ENCODE measurements at regions not wholly inside any gene's neighbourhood (a gene's known extent, or its start where the extent isn't known, plus 50 kb on each side); places are given as distances from the start of the nearest gene placed in this dataset.

DNA sequence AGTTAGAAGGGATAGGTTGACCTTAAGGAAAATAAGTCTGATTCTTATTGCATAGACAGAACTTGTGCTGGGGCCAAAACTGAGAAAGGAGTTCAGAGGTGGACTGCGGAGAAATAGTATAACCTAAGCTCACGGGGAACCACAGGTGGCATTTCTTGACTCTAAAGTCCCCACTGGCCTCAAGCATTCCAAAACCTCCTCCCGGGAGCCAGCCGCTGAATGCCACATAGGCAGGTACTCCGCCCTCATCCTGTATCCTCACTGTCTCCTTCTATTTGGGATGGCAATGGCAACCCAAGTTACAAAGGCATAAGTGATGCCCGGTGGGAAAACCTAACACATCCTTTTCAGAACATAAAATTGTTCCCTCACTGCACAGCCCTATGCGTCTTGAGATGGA, 173.0 kb downstream of the SP3 start:
- TF ChIP-seq, protein P1, sequence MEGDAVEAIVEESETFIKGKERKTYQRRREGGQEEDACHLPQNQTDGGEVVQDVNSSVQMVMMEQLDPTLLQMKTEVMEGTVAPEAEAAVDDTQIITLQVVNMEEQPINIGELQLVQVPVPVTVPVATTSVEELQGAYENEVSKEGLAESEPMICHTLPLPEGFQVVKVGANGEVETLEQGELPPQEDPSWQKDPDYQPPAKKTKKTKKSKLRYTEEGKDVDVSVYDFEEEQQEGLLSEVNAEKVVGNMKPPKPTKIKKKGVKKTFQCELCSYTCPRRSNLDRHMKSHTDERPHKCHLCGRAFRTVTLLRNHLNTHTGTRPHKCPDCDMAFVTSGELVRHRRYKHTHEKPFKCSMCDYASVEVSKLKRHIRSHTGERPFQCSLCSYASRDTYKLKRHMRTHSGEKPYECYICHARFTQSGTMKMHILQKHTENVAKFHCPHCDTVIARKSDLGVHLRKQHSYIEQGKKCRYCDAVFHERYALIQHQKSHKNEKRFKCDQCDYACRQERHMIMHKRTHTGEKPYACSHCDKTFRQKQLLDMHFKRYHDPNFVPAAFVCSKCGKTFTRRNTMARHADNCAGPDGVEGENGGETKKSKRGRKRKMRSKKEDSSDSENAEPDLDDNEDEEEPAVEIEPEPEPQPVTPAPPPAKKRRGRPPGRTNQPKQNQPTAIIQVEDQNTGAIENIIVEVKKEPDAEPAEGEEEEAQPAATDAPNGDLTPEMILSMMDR (IDR thresholded peaks at IDR 0.05), result no peak
- ATAC-seq, result no peak
- Histone ChIP-seq H3K27ac (no peak overlapping the region), H3K27me3 (peaks cover 0 to 22% (median 8%) of the 10 kb centered on the region in 7 donors), H3K9me3 (no peaks in the 10 kb centered on the region), H3K4me3 (no peak overlapping the region), H3K4me1 (no peaks in the 10 kb centered on the region), H3K36me3 (no peaks in the 10 kb centered on the region)
- intact Hi-C loops (cut with DNase I), result no loop called here
- 82 to 86% methylated on average over 7 of the region's 7 CpGs for WGBS, 2 donors
- DNase-seq, result no peak

DNA sequence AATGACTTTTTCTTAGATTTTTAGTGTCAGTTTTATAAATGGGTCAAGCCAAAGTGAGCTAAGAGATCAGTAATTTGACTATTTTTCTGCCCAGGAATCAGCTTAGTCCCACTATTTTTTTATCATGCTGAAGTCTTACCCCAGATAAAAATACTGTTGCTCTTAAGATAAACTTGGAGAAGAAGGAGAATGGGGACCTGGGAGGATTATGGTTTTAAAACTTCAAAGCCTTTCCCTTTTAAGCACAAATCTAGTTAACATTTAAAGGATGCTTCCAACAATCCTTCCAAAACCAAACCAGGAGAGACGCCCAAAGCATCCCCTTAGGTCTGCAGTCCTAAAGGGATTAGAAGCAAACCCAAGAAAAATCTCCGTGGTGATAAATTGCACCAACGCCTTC, 172.4 kb downstream of the SP3 start:
- TF ChIP-seq, protein P1 (IDR thresholded peaks at IDR 0.05), result no peak
- WGBS, 2 donors, result 69 to 80% methylated on average over 3 of the region's 3 CpGs
- no peak for DNase-seq
- intact Hi-C loops (cut with DNase I), result no loop called here
- Histone ChIP-seq H3K27me3 (peaks cover 0 to 22% (median 8%) of the 10 kb centered on the region in 7 donors), H3K4me3 (no peak overlapping the region), H3K9me3 (no peaks in the 10 kb centered on the region), H3K36me3 (no peaks in the 10 kb centered on the region), H3K27ac (no peak overlapping the region), H3K4me1 (no peaks in the 10 kb centered on the region)
- no peak for ATAC-seq

DNA sequence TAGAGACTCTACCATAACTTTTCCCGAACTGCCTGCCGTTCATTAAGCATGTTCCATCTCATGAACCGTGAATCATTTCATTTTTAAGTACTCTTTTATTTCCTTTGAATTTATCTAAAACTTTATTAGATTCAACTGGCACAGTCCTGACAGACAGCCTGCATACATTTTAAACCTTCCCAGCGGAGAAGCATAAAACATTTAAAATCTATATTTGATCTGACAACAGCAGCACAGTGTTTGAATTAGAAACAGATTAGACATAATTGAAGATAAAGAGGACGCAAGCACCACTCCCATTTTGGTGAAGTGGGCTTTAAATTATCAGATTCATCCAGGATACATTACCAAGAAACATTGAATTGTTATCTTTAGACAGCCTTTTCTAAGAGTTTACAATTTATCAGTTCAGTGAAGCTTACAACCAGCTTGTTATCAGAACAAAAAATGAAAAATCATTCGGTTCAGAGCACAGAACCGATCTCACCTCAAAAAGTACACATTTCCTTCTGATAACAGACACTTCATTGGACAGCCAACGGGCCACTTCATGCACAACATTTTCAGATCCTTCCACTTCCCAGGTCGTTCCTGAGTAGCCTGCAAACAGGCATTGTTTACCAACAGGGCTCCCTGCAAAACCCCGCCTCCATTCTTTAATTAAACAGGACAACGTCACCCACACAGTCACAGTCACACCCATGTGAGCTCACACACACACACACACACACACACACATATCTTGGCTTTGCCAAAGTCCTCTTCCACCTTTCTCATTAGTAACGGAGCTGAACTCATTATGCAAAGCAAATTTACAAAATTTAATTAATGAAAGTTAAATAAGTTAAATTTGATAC, 171.2 kb downstream of the SP3 start:
- 69 to 72% methylated on average over 12 of the region's 12 CpGs for whole genome bisulfite sequencing, 2 donors
- TF ChIP-seq, protein P1 (IDR thresholded peaks at IDR 0.05), result no peak
- Histone ChIP-seq H3K4me3 (no peak overlapping the region), H3K27me3 (peaks cover 0 to 22% (median 8%) of the 10 kb centered on the region in 7 donors), H3K27ac (no peak overlapping the region), H3K4me1 (no peaks in the 10 kb centered on the region), H3K9me3 (no peaks in the 10 kb centered on the region), H3K36me3 (no peaks in the 10 kb centered on the region)
- no peak for ATAC-seq
- DNase-seq, result no peak
- intact Hi-C loops (cut with DNase I), result no loop called here

DNA sequence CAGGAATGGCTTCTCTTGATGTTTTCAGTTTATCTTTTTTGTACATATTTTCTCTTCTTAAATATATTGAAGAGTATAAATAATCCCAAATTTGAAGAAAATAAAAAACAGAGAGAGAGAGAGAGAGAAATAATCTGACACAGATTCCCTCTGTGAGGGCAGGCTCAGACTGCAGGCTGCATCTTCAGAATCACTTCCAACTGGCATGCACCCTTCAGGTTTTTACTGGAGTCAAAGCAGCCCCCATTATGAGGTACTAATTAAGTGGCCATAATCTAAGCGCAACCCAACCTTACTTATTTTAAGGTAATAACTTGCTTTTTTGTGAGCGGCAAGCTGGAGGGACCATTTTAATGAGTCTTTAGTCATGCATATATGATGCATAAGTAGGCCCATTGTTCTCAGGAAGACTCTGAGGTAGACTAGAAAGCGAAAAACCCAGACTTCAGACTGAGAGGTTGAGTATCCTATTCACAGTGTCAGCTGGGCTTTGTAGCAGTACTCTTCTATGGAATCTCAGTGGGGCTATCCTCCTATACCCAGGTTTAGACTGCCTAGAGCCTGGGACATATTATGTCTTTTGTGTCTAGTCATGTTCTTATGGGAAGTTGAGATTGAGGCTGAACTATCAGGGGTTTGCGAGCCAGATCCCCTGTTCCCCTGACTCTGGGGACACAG, 167.4 kb downstream of the SP3 start:
- H3K9me3 ChIP-seq, result no peaks in the 10 kb centered on the region
- TF ChIP-seq, protein P1 (IDR thresholded peaks at IDR 0.05), result no peak
- H3K27ac ChIP-seq, result no peak overlapping the region
- intact Hi-C loops (cut with DNase I), result no loop called here
- no peaks in the 10 kb centered on the region for H3K4me1 ChIP-seq
- no peak overlapping the region for H3K4me3 ChIP-seq
- peaks cover 0 to 8% (median 0%) of the 10 kb centered on the region in 7 donors for H3K27me3 ChIP-seq
- 94% methylated on average over 4 of the region's 4 CpGs for WGBS, 2 donors
- ATAC-seq, result no peak
- H3K36me3 ChIP-seq, result no peaks in the 10 kb centered on the region
- DNase-seq, result no peak

All from heart right ventricle (tissue), 16 donors.